ENCODE measurements at regions not wholly inside any gene's neighbourhood (a gene's known extent, or its start where the extent isn't known, plus 50 kb on each side); places are given as distances from the start of the nearest gene placed in this dataset.

DNA sequence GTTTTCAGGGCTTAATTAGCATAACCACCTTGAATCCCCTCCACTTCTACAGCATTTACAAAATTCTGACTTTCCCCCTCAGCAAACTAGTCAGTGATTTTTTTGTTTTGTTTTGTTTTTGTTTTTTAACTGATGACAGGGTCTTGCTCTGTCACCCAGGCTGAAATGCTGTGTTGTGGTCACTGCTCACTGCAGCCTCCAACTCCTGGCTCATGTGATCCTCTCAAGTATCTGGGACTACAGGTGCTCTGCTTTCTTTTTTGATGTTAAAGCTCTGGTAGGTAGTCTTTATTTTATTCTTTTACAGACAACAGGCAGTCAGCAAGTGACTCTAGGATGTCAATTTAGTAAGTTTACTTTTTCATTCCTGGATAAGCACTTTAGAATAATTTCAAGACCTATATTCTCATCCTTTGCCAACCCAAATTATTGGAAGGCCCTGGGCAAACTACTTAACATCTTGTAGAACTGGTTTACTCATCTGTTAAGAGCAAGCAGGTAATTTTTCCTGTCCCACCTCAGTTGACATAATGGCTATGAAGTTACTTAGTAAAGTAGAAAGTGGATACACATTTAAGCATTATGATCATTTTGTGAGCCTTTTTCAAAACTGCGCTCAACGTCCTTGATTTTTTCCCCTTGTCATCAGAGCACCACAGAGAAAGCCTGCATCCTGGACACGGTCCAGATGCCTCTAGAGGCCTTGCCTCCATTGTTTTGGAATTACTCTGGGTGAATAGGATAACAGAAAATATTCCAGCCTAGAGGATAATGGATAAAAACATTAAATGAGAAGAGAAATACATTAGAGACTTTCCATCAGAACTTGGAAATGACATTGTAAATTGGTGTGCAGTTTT lies 69.9 kb upstream of the NDUFB4 start:
- no peaks in the 10 kb centered on the region for H3K4me1 ChIP-seq (ENCODE audit: control insufficient read depth, insufficient read depth, low read length)
- no peaks in the 10 kb centered on the region for H3K9me3 ChIP-seq (ENCODE audit: control insufficient read depth, insufficient read depth, low read length)
- no peaks in the 10 kb centered on the region for H3K9me1 ChIP-seq (ENCODE audit: insufficient read depth, low read length)
- no peak overlapping the region for H3K14ac ChIP-seq (replicated peaks; ENCODE audit: low read depth, low read length)
- H3K9ac ChIP-seq (ENCODE audit: low read depth, low read length): no peak overlapping the region
- no peak overlapping the region for H4K5ac ChIP-seq (ENCODE audit: low read depth, low read length)
- ATAC-seq (ENCODE audit: low read depth) (no peak), DNase-seq (no peak)
- H4K91ac ChIP-seq (ENCODE audit: insufficient read depth, low read depth, low read length): no peak overlapping the region
- no peaks in the 10 kb centered on the region for H3K79me1 ChIP-seq (ENCODE audit: low read depth in 1 of 2, low read length in 2 of 2)
- no peak overlapping the region for H2BK120ac ChIP-seq (ENCODE audit: low read depth, low read length)
- H4K20me1 ChIP-seq (ENCODE audit: insufficient read depth, low read length): no peaks in the 10 kb centered on the region
- no peak overlapping the region for H2BK5ac ChIP-seq (ENCODE audit: low read depth, low read length, poor library complexity, severe bottlenecking)
- CTCF ChIA-PET: no interaction called here
- H2AFZ ChIP-seq (replicated peaks; ENCODE audit: low read length, poor library complexity): no peak overlapping the region
- H3K27me3 ChIP-seq (ENCODE audit: control insufficient read depth, insufficient read depth, low read length): no peaks in the 10 kb centered on the region
- no CpG with 5 or more reads among the region's 3 CpGs for WGBS, 2 experiments (ENCODE audit: extremely low coverage in 2 of 2, insufficient read length in 1 of 2)
- in situ Hi-C loops (cut with MboI; ENCODE audit: low sequenced_read_pairs) (no loop called here), dilution Hi-C loops (cut with HindIII; ENCODE audit: low sequenced_read_pairs, unreplicated experiment) (no loop called here), intact Hi-C loops (cut with micrococcal nuclease) (no loop called here)
- no peak overlapping the region for H3K4me3 ChIP-seq (ENCODE audit: insufficient read depth, low read depth, low read length)
- H4K8ac ChIP-seq (ENCODE audit: low read depth in 2 of 2, low read length in 2 of 2): no peak overlapping the region
- BruUV-seq (replicated peaks): no TSS peak
- H3K23ac ChIP-seq (ENCODE audit: low read depth, low read length): no peak overlapping the region
- H2AK9ac ChIP-seq (replicated peaks; ENCODE audit: low read depth, low read length, poor library complexity): no peak overlapping the region
- H3K4me2 ChIP-seq (ENCODE audit: low read depth, low read length): no peak overlapping the region
- no peak overlapping the region for H2AK5ac ChIP-seq (ENCODE audit: low read depth, low read length)
- TF ChIP-seq, protein P1, sequence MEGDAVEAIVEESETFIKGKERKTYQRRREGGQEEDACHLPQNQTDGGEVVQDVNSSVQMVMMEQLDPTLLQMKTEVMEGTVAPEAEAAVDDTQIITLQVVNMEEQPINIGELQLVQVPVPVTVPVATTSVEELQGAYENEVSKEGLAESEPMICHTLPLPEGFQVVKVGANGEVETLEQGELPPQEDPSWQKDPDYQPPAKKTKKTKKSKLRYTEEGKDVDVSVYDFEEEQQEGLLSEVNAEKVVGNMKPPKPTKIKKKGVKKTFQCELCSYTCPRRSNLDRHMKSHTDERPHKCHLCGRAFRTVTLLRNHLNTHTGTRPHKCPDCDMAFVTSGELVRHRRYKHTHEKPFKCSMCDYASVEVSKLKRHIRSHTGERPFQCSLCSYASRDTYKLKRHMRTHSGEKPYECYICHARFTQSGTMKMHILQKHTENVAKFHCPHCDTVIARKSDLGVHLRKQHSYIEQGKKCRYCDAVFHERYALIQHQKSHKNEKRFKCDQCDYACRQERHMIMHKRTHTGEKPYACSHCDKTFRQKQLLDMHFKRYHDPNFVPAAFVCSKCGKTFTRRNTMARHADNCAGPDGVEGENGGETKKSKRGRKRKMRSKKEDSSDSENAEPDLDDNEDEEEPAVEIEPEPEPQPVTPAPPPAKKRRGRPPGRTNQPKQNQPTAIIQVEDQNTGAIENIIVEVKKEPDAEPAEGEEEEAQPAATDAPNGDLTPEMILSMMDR (conservative IDR thresholded peaks at IDR 0.05; ENCODE audit: low read depth, low read length): no peak
- TF ChIP-seq SMC3 (IDR thresholded peaks at IDR 0.05; ENCODE audit: low read depth, low read length) (no peak), CEBPB (IDR thresholded peaks at IDR 0.05; ENCODE audit: low read depth, low read length) (no peak), CHD1 (IDR thresholded peaks at IDR 0.05; ENCODE audit: low read depth, low read length) (no peak), MXI1 (IDR thresholded peaks at IDR 0.05; ENCODE audit: borderline replicate concordance, low read depth, low read length) (no peak), RAD21 (IDR thresholded peaks at IDR 0.05; ENCODE audit: low read length) (no peak), BHLHE40 (IDR thresholded peaks at IDR 0.05; ENCODE audit: low read depth, low read length) (no peak), MAFK (IDR thresholded peaks at IDR 0.05; ENCODE audit: low read depth, low read length) (no peak), POLR2A (IDR thresholded peaks at IDR 0.05; ENCODE audit: low read depth, low read length) (no peak), RCOR1 (IDR thresholded peaks at IDR 0.05; ENCODE audit: insufficient replicate concordance, low read length) (no peak), FOS (IDR thresholded peaks at IDR 0.05; ENCODE audit: low read depth, low read length) (no peak), NFE2L2 (IDR thresholded peaks at IDR 0.05; ENCODE audit: low read depth, low read length) (no peak), RFX5 (IDR thresholded peaks at IDR 0.05; ENCODE audit: low read depth, low read length) (no peak)
- H3K56ac ChIP-seq (ENCODE audit: extremely low read depth, insufficient read depth, low read length): no peak overlapping the region
- no peak overlapping the region for H3K27ac ChIP-seq (ENCODE audit: insufficient read depth, low read length)
- no peak overlapping the region for H2BK20ac ChIP-seq (ENCODE audit: low read depth, low read length)
- no peak overlapping the region for H3K18ac ChIP-seq (ENCODE audit: low read depth, low read length)
- no peaks in the 10 kb centered on the region for H3K36me3 ChIP-seq (ENCODE audit: control insufficient read depth, insufficient read depth, low read length)
- H3K4ac ChIP-seq (ENCODE audit: low read depth, low read length): no peak overlapping the region
- POLR2A ChIA-PET (ENCODE audit: unreplicated experiment): no interaction called here
- H2BK15ac ChIP-seq (ENCODE audit: low read depth, low read length): no peak overlapping the region

Data from IMR-90 (cell line).